ENCODE measurements at regions not wholly inside any gene's neighbourhood (a gene's known extent, or its start where the extent isn't known, plus 50 kb on each side); places are given as distances from the start of the nearest gene placed in this dataset.

DNA sequence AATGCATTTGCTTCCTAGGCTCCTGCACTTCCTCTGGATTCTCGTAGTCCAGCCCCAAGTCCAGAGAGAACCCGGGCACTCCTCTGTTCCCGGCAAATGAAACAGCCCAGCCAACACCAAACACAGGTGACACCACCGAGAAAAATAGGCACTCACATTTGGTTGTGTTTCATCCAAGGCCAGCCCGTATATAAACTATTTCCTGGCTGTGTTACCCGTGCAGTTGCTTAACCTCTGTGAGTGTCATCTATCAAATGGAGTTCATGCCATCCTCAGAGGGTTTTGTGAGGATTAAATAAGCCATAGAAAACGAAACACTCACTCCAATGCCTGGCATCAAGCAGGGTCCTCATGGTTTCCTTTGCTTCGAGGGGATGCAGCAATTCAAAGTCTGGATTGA, 115.2 kb downstream of the BOD1 start:
- TF ChIP-seq, protein P1, sequence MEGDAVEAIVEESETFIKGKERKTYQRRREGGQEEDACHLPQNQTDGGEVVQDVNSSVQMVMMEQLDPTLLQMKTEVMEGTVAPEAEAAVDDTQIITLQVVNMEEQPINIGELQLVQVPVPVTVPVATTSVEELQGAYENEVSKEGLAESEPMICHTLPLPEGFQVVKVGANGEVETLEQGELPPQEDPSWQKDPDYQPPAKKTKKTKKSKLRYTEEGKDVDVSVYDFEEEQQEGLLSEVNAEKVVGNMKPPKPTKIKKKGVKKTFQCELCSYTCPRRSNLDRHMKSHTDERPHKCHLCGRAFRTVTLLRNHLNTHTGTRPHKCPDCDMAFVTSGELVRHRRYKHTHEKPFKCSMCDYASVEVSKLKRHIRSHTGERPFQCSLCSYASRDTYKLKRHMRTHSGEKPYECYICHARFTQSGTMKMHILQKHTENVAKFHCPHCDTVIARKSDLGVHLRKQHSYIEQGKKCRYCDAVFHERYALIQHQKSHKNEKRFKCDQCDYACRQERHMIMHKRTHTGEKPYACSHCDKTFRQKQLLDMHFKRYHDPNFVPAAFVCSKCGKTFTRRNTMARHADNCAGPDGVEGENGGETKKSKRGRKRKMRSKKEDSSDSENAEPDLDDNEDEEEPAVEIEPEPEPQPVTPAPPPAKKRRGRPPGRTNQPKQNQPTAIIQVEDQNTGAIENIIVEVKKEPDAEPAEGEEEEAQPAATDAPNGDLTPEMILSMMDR (conservative IDR thresholded peaks at IDR 0.05; ENCODE audit: low read depth, low read length), result no peak
- DNase-seq (ENCODE audit: low read depth), result no peak

DNA sequence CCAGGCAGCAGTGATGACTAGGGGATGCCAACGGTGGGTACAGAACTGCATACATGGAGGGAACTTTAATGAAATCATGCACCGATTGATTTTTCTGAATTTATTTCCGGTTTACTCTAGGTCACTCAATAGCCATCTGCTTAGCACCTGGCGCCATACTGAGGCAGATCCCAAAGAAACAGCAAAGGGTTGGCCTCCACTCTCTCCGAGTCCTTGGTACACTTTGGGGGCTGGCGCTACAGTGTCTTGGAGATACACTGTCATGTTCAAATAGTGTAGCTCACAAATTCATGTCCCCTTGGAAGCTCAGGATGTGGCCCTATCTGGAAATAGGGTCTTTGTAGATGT, 116.3 kb downstream of the BOD1 start:
- TF ChIP-seq, protein P1 (conservative IDR thresholded peaks at IDR 0.05; ENCODE audit: low read depth, low read length), result no peak

More for the DNA sequence above, 115.2 kb downstream of the BOD1 start:
- no peak overlapping the region for H3K4me3 ChIP-seq (ENCODE audit: low read length)

GRCh38 chr5:173499471-173500212, 116.8 kb downstream of the BOD1 start:
- no peak for DNase-seq (ENCODE audit: low read depth)
- TF ChIP-seq, protein P1 (conservative IDR thresholded peaks at IDR 0.05; ENCODE audit: low read depth, low read length), result no peak
- no peak overlapping the region for H3K4me3 ChIP-seq (ENCODE audit: low read length)

More for the DNA sequence above, 116.3 kb downstream of the BOD1 start:
- no peak overlapping the region for H3K4me3 ChIP-seq (ENCODE audit: low read length)
- DNase-seq (ENCODE audit: low read depth), result no peak

DNA sequence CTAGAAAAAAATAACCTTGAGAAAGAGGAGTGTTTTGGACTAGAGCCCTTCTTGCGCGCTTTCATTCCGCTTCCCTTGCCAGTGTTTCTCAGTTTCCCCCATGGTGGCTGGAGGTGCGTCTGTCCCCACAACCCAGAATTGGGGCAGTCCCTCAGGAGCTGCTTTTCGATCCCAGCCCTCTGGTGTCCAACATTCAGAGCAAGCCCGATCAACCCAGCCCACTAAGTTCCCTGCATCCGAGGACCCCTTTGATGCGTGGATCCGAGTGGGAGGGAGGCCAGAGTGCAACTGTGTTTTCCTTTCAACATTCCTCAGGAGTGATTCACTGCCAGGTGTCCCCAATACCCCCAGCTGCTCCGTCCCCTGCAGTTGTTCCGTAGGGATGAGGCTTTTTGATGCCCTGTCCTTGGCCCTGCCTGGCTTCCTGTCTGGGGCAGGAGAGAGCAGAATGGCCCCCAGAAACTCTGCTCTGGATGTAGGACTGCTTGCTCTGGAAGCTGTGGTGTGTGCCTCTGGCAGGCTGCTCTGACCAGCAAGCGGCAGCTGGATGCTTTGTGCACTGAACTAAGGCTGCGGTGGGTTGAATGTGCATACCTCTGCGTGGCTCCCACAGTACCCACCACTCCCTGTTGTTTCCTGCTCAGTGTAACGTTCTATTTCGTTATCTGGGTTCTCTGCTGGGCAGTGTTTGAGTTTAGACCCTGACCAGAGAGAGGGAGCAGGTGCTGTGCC, 117.5 kb downstream of the BOD1 start:
- peak; percentile 28 for DNase-seq (ENCODE audit: low read depth)
- TF ChIP-seq, protein P1 (conservative IDR thresholded peaks at IDR 0.05; ENCODE audit: low read depth, low read length), result no peak
- no peak overlapping the region for H3K4me3 ChIP-seq (ENCODE audit: low read length)

- peak; percentile 97 for DNase-seq (ENCODE audit: low read depth)
- no peak overlapping the region for H3K4me3 ChIP-seq (ENCODE audit: low read length)
- TF ChIP-seq, protein P1 (conservative IDR thresholded peaks at IDR 0.05; ENCODE audit: low read depth, low read length), result no peak
These were observed 118.2 kb downstream of the BOD1 start for GRCh38 chr5:173498286-173498685.

- TF ChIP-seq, protein P1 (conservative IDR thresholded peaks at IDR 0.05; ENCODE audit: low read depth, low read length), result no peak
- DNase-seq (ENCODE audit: low read depth), result no peak
- no peak overlapping the region for H3K4me3 ChIP-seq (ENCODE audit: low read length)
These were observed 118.8 kb downstream of the BOD1 start for GRCh38 chr5:173497685-173498084.

- TF ChIP-seq, protein P1 (conservative IDR thresholded peaks at IDR 0.05; ENCODE audit: low read depth, low read length), result no peak
- no peak for DNase-seq (ENCODE audit: low read depth)
- H3K4me3 ChIP-seq (ENCODE audit: low read length), result no peak overlapping the region
These were observed 119.6 kb downstream of the BOD1 start for GRCh38 chr5:173496883-173497255.
